ENCODE measurements at regions not wholly inside any gene's neighbourhood (a gene's known extent, or its start where the extent isn't known, plus 50 kb on each side); places are given as distances from the start of the nearest gene placed in this dataset.

- TF ChIP-seq CTCF (IDR thresholded peaks at IDR 0.05; ENCODE audit: insufficient read depth, low read length, poor library complexity, severe bottlenecking), result no peak
- no peak for TF ChIP-seq EZH2phosphoT487 (conservative IDR thresholded peaks at IDR 0.05; ENCODE audit: low read length)
- Histone ChIP-seq H3K9ac (ENCODE audit: low read length) (no peak overlapping the region), H3K27ac (ENCODE audit: low read depth, low read length) (no peak overlapping the region), H3F3A (ENCODE audit: insufficient read depth) (no peaks in the 10 kb centered on the region), H2AFZ (ENCODE audit: low read depth, low read length, severe bottlenecking) (no peak overlapping the region), H3K4me2 (ENCODE audit: low read depth, low read length, poor library complexity, severe bottlenecking) (no peak overlapping the region), H3K79me2 (ENCODE audit: insufficient read depth, low read length) (no peaks in the 10 kb centered on the region), H4K20me1 (ENCODE audit: low read depth, low read length) (no peaks in the 10 kb centered on the region), H3K9me3 (ENCODE audit: insufficient read depth, low read length) (no peaks in the 10 kb centered on the region), H3K36me3 (ENCODE audit: low read length) (no peaks in the 10 kb centered on the region), H3K4me3 (ENCODE audit: insufficient read depth, low read length, poor library complexity, severe bottlenecking) (no peak overlapping the region), H3K9me2 (replicated peaks; ENCODE audit: insufficient read depth, low read length) (no peaks in the 10 kb centered on the region), H3K27me3 (ENCODE audit: low read length) (no peaks in the 10 kb centered on the region)
These were observed 165.1 kb downstream of the CENPC start for GRCh38 chr4:67380154-67380553.

GRCh38 chr4:67375291-67375690 is 170.0 kb downstream of the CENPC start:
- Histone ChIP-seq H3K9me2 (replicated peaks; ENCODE audit: insufficient read depth, low read length) (no peaks in the 10 kb centered on the region), H2AFZ (ENCODE audit: low read depth, low read length, severe bottlenecking) (no peak overlapping the region), H3K27ac (ENCODE audit: low read depth, low read length) (no peak overlapping the region), H3K4me3 (ENCODE audit: insufficient read depth, low read length, poor library complexity, severe bottlenecking) (no peak overlapping the region), H3K27me3 (ENCODE audit: low read length) (no peaks in the 10 kb centered on the region), H3K9ac (ENCODE audit: low read length) (no peak overlapping the region), H4K20me1 (ENCODE audit: low read depth, low read length) (no peaks in the 10 kb centered on the region), H3F3A (ENCODE audit: insufficient read depth) (no peaks in the 10 kb centered on the region), H3K36me3 (ENCODE audit: low read length) (no peaks in the 10 kb centered on the region), H3K4me2 (ENCODE audit: low read depth, low read length, poor library complexity, severe bottlenecking) (no peak overlapping the region), H3K79me2 (ENCODE audit: insufficient read depth, low read length) (no peaks in the 10 kb centered on the region), H3K9me3 (ENCODE audit: insufficient read depth, low read length) (no peaks in the 10 kb centered on the region)
- no peak for TF ChIP-seq CTCF (IDR thresholded peaks at IDR 0.05; ENCODE audit: insufficient read depth, low read length, poor library complexity, severe bottlenecking)
- TF ChIP-seq EZH2phosphoT487 (conservative IDR thresholded peaks at IDR 0.05; ENCODE audit: low read length), result no peak

- H4K20me1 ChIP-seq (ENCODE audit: low read depth, low read length), result no peaks in the 10 kb centered on the region
- H2AFZ ChIP-seq (ENCODE audit: low read depth, low read length, severe bottlenecking), result no peak overlapping the region
- H3K9me3 ChIP-seq (ENCODE audit: insufficient read depth, low read length), result no peaks in the 10 kb centered on the region
- H3K27me3 ChIP-seq (ENCODE audit: low read length), result no peaks in the 10 kb centered on the region
- H3K9me2 ChIP-seq (replicated peaks; ENCODE audit: insufficient read depth, low read length), result no peaks in the 10 kb centered on the region
- no peak overlapping the region for H3K4me3 ChIP-seq (ENCODE audit: insufficient read depth, low read length, poor library complexity, severe bottlenecking)
- TF ChIP-seq CTCF (IDR thresholded peaks at IDR 0.05; ENCODE audit: insufficient read depth, low read length, poor library complexity, severe bottlenecking) (no peak), EZH2phosphoT487 (conservative IDR thresholded peaks at IDR 0.05; ENCODE audit: low read length) (no peak)
- no peaks in the 10 kb centered on the region for H3K79me2 ChIP-seq (ENCODE audit: insufficient read depth, low read length)
- H3K9ac ChIP-seq (ENCODE audit: low read length), result no peak overlapping the region
- H3K36me3 ChIP-seq (ENCODE audit: low read length), result no peaks in the 10 kb centered on the region
- H3K27ac ChIP-seq (ENCODE audit: low read depth, low read length), result no peak overlapping the region
- no peaks in the 10 kb centered on the region for H3F3A ChIP-seq (ENCODE audit: insufficient read depth)
- no peak overlapping the region for H3K4me2 ChIP-seq (ENCODE audit: low read depth, low read length, poor library complexity, severe bottlenecking)
These were observed 173.7 kb downstream of the CENPC start for GRCh38 chr4:67371615-67372014.

All from SU-DHL-6 (cell line).